CD4-positive, alpha-beta T cell treated with Interferon alpha-2 for 1 hour (primary cell): ENCODE measurements at regions not wholly inside any gene's neighbourhood (a gene's known extent, or its start where the extent isn't known, plus 50 kb on each side); places are given as distances from the start of the nearest gene placed in this dataset.
"Not testable (repeated sequence)": the region's sequence is repeated elsewhere in the genome, so short reads cannot be mapped to it uniquely, and the experiment has no call there.

Experiments used
- DNase-seq, 2 donors: peaks; one replicate each; pipeline ENCODE4 v3.0.0-alpha.2; 2020 to 2022

DNA sequence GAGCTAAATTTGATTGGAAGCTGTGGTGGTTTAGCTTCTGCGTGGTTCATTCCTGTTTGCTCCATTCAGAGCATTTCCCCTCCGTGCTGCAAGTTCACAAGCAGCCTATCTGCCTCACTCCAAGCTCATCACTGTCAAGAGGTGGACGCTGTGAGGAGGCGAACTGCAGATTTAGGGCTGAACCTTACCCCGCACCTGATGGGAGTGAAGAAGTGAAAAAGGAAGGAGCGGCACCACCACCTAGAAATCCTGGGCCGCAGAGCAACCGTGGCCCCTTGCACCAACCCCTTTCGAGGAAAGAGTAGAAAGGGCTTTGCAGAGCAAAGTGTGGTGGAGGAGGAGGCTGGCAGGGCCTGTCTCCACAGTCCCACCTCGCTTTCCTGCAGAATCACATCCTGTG is 117.4 kb downstream of the IER5 start:
- no peak for DNase-seq

GRCh38 chr1:181206513-181206912 is 118.0 kb downstream of the IER5 start:
- no peak for DNase-seq

GRCh38 chr1:181206979-181207790 is 118.7 kb downstream of the IER5 start:
- DNase-seq: no peak

- DNase-seq: no peak
These were observed 119.6 kb downstream of the IER5 start for GRCh38 chr1:181208083-181208482.

DNA sequence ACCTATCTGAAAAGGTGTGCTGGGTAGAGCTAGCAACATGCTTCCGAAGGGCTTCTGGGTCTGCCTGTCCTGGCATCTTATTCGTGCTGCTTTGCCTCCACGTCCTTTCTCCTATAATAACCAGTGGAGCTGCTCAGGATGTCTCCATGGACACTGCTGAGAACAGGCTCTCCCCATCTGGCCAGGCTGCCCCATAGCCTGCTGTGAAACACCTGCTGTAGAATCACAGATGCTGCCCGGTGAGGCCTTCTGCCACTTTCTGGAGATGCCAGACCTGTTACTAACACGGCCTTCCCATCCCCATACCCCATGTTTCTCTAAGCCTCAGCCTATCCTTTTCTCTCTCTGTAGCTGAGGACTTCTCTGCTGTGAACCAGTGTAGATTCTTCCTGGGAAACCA is 120.5 kb downstream of the IER5 start:
- DNase-seq: no peak

- DNase-seq: no peak
These were observed 124.6 kb downstream of the IER5 start for GRCh38 chr1:181213056-181213455.

- DNase-seq: no peak
These were observed 128.1 kb downstream of the IER5 start for GRCh38 chr1:181216591-181216994.

DNA sequence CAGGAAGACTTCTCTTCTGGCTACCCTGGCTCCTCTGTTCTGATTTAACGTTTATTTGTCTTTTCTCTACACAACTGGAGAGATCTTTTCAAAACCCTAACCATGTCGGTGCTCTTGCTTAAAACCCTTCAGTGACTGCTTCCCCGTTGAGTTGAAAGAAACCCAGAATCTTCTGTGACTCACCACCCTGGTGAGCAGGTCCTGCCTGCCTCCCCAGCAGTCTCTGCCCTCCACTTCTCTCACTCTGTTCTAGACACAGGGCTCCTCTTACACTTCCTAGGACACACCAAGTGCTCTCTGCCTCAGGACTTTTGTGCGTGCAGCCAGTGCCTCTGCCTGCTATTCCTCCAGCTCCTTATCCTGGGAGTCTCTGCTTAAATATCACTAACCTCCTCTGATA is 131.4 kb downstream of the IER5 start:
- DNase-seq: no peak

DNA sequence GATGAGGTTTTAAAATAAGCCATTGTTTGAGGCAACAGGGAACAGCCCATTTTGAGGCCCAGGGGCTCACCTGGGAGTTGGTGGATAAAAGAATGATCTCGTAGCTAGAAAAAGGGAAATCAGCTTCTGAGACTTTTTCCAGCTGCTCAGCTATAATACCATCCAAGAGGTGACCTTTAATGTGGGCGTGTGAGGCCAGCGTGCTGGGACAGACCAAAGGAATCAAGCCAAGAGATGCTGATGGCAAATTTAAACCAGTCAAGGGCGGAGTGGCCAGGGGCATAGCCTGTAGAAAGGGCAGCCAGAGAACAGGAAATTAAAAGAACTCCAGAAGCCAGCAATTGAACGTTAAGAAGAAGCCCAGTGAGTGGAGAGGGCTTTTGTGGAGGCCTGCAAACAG is 132.6 kb downstream of the IER5 start:
- DNase-seq: no peak

DNA sequence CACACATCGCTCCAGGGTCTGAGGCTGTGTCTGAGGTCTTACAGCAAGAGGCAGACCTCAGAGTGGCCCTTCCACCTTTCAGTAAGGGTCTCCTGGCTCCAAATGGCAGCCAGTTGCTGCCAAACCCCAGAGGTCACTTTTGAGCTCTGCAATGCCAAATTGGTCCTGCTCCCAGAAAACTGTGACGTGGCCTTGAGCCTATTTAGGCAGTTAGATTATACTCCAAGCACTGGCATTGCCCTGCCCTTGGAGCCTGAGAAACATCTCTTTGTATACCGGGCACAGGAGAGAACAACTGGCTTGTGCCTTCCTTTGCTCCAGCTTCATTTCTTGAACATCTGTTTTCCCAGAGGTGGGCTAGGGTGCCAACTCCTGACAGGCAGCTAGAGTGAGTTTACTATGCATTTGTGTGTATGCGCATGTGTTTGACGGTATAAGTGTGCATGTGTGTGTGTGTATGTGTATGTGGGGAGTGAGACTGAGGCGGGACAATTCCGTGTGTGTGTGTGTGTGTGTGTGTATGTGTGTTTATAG is 134.5 kb downstream of the IER5 start:
- DNase-seq: no peak

DNA sequence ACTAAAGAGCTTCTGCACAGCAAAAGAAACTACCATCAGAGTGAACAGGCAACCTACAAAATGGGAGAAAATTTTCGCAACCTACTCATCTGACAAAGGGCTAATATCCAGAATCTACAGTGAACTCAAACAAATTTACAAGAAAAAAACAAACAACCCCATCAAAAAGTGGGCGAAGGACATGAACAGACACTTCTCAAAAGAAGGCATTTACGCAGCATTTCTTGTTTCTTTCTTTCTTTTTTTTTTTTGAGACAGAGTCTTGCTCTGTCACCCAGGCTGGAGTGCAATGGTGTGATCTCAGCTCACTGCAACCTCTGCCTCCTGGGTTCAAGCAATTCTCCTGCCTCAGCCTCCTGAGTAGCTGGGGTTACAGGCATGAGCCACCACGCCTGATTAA is 138.2 kb downstream of the IER5 start:
- not testable (repeated sequence) for DNase-seq

- DNase-seq: no peak
These were observed 150.6 kb downstream of the IER5 start for GRCh38 chr1:181239086-181239485.

- DNase-seq: not testable (repeated sequence)
These were observed 157.8 kb downstream of the IER5 start for GRCh38 chr1:181246320-181246719.

DNA sequence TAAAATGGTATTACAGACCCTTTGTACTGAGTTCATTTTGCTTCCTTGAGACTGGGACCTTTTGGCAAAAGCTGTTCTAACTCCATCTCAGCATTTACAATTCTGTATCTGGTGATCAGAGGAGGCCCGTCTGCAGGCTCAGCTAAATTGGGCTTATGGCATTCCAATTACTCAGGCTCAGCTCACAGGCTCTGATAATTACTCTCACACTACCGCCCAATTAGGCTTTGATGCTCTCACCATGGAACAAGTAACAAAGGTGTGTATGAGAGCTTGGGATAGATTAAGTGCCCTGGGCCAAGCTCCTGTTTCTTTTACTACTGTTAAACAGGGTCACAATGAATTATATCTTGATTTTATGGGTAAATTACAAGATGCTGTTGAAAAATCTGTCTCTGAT is 159.9 kb downstream of the IER5 start:
- DNase-seq: not testable (repeated sequence)

- DNase-seq: no peak
These were observed 160.7 kb downstream of the IER5 start for GRCh38 chr1:181249186-181249585.

- DNase-seq: no peak
These were observed 161.5 kb downstream of the IER5 start for GRCh38 chr1:181250038-181250437.

- no peak for DNase-seq
These were observed 162.7 kb downstream of the IER5 start for GRCh38 chr1:181251001-181251712.

GRCh38 chr1:181251713-181252075 is 163.2 kb downstream of the IER5 start:
- no peak for DNase-seq

- DNase-seq: not testable (repeated sequence)
These were observed 165.1 kb downstream of the IER5 start for GRCh38 chr1:181253601-181254000.

DNA sequence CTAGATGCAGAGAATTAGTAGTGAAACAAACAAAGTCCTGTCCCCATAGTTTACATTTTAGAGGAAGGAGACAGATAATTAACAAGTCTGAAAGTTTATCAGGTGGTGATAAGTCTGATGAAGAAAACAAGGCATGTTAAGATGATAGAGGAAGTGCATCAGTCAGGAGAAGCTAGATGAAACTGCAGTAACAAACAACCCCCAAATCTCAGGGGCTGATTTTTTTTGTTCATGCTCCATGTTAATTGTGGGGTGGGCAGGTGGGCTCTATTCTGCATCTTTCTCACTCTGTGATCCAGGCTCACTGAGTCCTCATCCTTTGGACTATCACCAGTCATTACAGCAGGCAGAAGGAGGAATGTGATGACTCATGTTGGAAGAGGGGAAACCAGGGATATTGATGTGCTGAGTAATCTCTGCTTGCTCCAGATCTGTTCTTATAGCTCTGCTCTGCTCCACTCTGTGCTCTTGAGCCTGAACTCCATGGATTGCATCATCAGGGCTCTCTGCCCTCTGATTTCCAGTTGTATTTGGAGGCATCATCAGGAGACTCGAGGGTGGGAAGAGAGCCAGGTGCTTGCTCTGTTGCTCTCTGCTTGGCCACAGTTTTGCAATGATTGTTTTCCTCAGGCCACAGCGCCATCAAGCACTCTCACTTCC is 166.9 kb downstream of the IER5 start:
- no peak for DNase-seq

DNA sequence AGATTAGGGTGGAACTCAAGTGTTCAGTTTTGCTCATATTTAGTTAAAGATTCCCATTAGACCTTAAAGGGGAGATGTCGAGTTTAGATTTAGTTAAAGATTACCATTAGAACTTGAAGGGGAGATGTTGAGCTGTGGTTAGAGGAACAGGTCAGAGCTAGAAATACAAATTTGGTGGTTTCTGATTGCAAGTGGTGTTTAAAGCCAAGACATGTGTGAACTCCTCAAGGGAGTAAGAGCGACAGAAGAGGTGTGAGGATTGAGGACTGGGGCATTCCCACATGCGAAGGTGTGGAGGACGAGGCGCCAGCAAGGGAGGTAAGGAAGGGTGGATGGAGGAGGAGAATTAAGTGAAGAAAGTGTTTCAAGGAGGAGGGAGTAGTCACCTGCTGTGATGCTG is 168.6 kb downstream of the IER5 start:
- DNase-seq: no peak

- DNase-seq: no peak
These were observed 170.7 kb downstream of the IER5 start for GRCh38 chr1:181259026-181259745.

DNA sequence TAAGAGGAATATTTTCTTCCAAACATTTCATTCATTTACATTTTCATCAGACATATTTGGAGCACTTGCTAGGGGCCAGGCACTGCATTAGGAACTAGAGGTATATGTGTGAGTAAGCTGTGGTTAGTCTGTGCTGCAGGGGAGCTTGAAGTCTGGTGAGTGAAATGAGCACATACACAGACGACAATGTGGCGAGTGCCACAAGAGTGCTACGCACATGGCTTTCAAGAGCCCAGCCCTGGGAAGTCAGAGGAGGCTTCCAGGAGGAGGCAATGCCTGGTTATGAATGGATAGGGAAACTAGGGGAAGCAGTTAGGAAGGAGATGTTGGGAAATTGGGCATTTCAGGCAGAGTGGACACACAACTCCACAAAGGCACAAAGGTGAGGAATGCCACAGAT is 171.8 kb downstream of the IER5 start:
- DNase-seq: no peak
